ENCODE measurements at regions not wholly inside any gene's neighbourhood (a gene's known extent, or its start where the extent isn't known, plus 50 kb on each side); places are given as distances from the start of the nearest gene placed in this dataset.
"Not testable (repeated sequence)": the region's sequence is repeated elsewhere in the genome, so short reads cannot be mapped to it uniquely, and the experiment has no call there.

- TF ChIP-seq TSHZ2 (CRISPR knock-in tag; IDR thresholded peaks at IDR 0.05) (no peak), POU6F1 (CRISPR knock-in tag; IDR thresholded peaks at IDR 0.05; ENCODE audit: borderline replicate concordance, low read depth) (no peak), TCF4 (CRISPR knock-in tag; IDR thresholded peaks at IDR 0.05; ENCODE audit: borderline replicate concordance) (no peak), ZNF8 (CRISPR knock-in tag; IDR thresholded peaks at IDR 0.05) (no peak), CREB5 (CRISPR knock-in tag; IDR thresholded peaks at IDR 0.05; ENCODE audit: low read depth) (no peak), ZC3H10 (CRISPR knock-in tag; IDR thresholded peaks at IDR 0.05) (no peak), ZFP30 (CRISPR knock-in tag; IDR thresholded peaks at IDR 0.05) (no peak), SNAI2 (CRISPR knock-in tag; IDR thresholded peaks at IDR 0.05) (no peak), ARNTL (CRISPR knock-in tag; IDR thresholded peaks at IDR 0.05; ENCODE audit: borderline replicate concordance, low read depth) (no peak), ZFP3 (CRISPR knock-in tag; IDR thresholded peaks at IDR 0.05) (no peak), TOX (CRISPR knock-in tag; IDR thresholded peaks at IDR 0.05; ENCODE audit: borderline replicate concordance) (no peak), ZNF70 (CRISPR knock-in tag; IDR thresholded peaks at IDR 0.05) (no peak), ISL1 (CRISPR knock-in tag; IDR thresholded peaks at IDR 0.05) (no peak)
- TF ChIP-seq, protein P1, sequence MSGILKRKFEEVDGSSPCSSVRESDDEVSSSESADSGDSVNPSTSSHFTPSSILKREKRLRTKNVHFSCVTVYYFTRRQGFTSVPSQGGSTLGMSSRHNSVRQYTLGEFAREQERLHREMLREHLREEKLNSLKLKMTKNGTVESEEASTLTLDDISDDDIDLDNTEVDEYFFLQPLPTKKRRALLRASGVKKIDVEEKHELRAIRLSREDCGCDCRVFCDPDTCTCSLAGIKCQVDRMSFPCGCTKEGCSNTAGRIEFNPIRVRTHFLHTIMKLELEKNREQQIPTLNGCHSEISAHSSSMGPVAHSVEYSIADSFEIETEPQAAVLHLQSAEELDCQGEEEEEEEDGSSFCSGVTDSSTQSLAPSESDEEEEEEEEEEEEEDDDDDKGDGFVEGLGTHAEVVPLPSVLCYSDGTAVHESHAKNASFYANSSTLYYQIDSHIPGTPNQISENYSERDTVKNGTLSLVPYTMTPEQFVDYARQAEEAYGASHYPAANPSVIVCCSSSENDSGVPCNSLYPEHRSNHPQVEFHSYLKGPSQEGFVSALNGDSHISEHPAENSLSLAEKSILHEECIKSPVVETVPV (CRISPR knock-in tag; IDR thresholded peaks at IDR 0.05) = no peak
- TF ChIP-seq, protein P2, sequence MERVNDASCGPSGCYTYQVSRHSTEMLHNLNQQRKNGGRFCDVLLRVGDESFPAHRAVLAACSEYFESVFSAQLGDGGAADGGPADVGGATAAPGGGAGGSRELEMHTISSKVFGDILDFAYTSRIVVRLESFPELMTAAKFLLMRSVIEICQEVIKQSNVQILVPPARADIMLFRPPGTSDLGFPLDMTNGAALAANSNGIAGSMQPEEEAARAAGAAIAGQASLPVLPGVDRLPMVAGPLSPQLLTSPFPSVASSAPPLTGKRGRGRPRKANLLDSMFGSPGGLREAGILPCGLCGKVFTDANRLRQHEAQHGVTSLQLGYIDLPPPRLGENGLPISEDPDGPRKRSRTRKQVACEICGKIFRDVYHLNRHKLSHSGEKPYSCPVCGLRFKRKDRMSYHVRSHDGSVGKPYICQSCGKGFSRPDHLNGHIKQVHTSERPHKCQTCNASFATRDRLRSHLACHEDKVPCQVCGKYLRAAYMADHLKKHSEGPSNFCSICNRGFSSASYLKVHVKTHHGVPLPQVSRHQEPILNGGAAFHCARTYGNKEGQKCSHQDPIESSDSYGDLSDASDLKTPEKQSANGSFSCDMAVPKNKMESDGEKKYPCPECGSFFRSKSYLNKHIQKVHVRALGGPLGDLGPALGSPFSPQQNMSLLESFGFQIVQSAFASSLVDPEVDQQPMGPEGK (CRISPR knock-in tag; IDR thresholded peaks at IDR 0.05; ENCODE audit: borderline replicate concordance) = no peak
- no peak for ATAC-seq
These were observed 111.1 kb upstream of the ETV3 start for GRCh38 chr1:157249326-157249725.

DNA sequence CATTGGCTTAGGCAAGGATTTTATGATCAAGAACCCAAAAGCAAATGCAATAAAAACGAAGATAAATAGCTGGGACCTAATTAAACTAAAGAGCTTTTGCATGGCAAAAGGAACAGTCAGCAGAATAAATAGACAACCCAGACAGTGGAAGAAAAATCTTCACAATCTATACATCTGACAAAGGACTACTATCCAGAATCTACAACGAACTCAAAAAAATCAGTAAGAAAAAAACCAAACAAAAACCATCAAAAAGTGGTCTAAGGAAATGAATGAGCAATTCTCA lies 109.5 kb upstream of the ETV3 start:
- not testable (repeated sequence) for ATAC-seq

- ATAC-seq = no peak
- no peak for TF ChIP-seq TSHZ2 (CRISPR knock-in tag; IDR thresholded peaks at IDR 0.05)
- TF ChIP-seq CSDC2 (CRISPR knock-in tag; IDR thresholded peaks at IDR 0.05) = no peak
- TF ChIP-seq ZNF8 (CRISPR knock-in tag; IDR thresholded peaks at IDR 0.05) = no peak
- no peak for TF ChIP-seq CREB5 (CRISPR knock-in tag; IDR thresholded peaks at IDR 0.05; ENCODE audit: low read depth)
- no peak for TF ChIP-seq ZNF70 (CRISPR knock-in tag; IDR thresholded peaks at IDR 0.05)
- no peak for TF ChIP-seq POU6F1 (CRISPR knock-in tag; IDR thresholded peaks at IDR 0.05; ENCODE audit: borderline replicate concordance, low read depth)
- TF ChIP-seq ZNF565 (CRISPR knock-in tag; conservative IDR thresholded peaks at IDR 0.05; ENCODE audit: low read depth) = no peak
- no peak for TF ChIP-seq ISL1 (CRISPR knock-in tag; IDR thresholded peaks at IDR 0.05)
- TF ChIP-seq RARB (CRISPR knock-in tag; IDR thresholded peaks at IDR 0.05) = no peak
- TF ChIP-seq TOX (CRISPR knock-in tag; IDR thresholded peaks at IDR 0.05; ENCODE audit: borderline replicate concordance) = no peak
- no peak for TF ChIP-seq ARNTL (CRISPR knock-in tag; IDR thresholded peaks at IDR 0.05; ENCODE audit: borderline replicate concordance, low read depth)
- no peak for TF ChIP-seq BACH2 (CRISPR knock-in tag; IDR thresholded peaks at IDR 0.05; ENCODE audit: borderline replicate concordance)
These were observed 109.0 kb upstream of the ETV3 start for GRCh38 chr1:157247005-157247763.

All from SK-N-SH treated with all-trans-retinoic acid at 6 μM for 48 hours (cell line).